H9 (cell line): ENCODE measurements at regions not wholly inside any gene's neighbourhood (a gene's known extent, or its start where the extent isn't known, plus 50 kb on each side); places are given as distances from the start of the nearest gene placed in this dataset.

Experiments
- DNase-seq: peaks from one replicate; pipeline ENCODE4 v3.0.0-alpha.2; 2017
- H2AFZ ChIP-seq: one replicate; pipeline ENCODE4 v1.6.1; 2013; ENCODE audit warnings: mild to moderate bottlenecking, low read length, control low read depth, moderate library complexity
- H2AK5ac ChIP-seq: 2 replicates; pipeline ENCODE4 v1.6.1; 2013; ENCODE audit warnings: low read length, control low read depth, mixed read lengths; ENCODE audit not compliant: insufficient read length
- H2BK120ac ChIP-seq: one replicate; pipeline ENCODE4 v1.6.1; 2013; ENCODE audit warnings: low read depth, mild to moderate bottlenecking, low read length, control low read depth, inconsistent platforms; ENCODE audit not compliant: poor library complexity, severe bottlenecking
- H2BK12ac ChIP-seq: 2 replicates; pipeline ENCODE4 v1.6.1; 2013; ENCODE audit warnings: low read length, control low read depth, mixed read lengths, low read depth; ENCODE audit not compliant: insufficient read length
- H2BK15ac ChIP-seq: 2 replicates; pipeline ENCODE4 v1.6.1; 2013; ENCODE audit warnings: low read depth, low read length, control low read depth
- H2BK20ac ChIP-seq: one replicate; pipeline ENCODE4 v1.6.1; 2013; ENCODE audit warnings: low read depth, mild to moderate bottlenecking, low read length, control low read depth, inconsistent platforms; ENCODE audit not compliant: poor library complexity, severe bottlenecking
- H2BK5ac ChIP-seq: 2 replicates; pipeline ENCODE4 v1.6.1; 2013; ENCODE audit warnings: low read length, control low read depth, mixed read lengths; ENCODE audit not compliant: insufficient read length
- H3K14ac ChIP-seq: 2 replicates; pipeline ENCODE4 v1.6.1; 2013; ENCODE audit warnings: low read length, control low read depth; ENCODE audit not compliant: insufficient read depth
- H3K18ac ChIP-seq: 2 replicates; pipeline ENCODE4 v1.6.1; 2013; ENCODE audit warnings: low read depth, mild to moderate bottlenecking, mixed read lengths, low read length, control low read depth; ENCODE audit not compliant: insufficient read length
- H3K23ac ChIP-seq: 2 replicates; pipeline ENCODE4 v1.6.1; 2013; ENCODE audit warnings: low read length, control low read depth, mixed read lengths, low read depth; ENCODE audit not compliant: insufficient read length
- H3K23me2 ChIP-seq: 2 replicates; pipeline ENCODE4 v1.6.1; 2013; ENCODE audit warnings: low read depth, mild to moderate bottlenecking, mixed read lengths, low read length, control low read depth; ENCODE audit not compliant: insufficient read length, poor library complexity, severe bottlenecking
- H3K27ac ChIP-seq: 2 replicates; pipeline ENCODE4 v1.5.1; 2013; ENCODE audit warnings: low read length, control low read depth, mixed read lengths, low read depth; ENCODE audit not compliant: insufficient read length
- H3K27me3 ChIP-seq: 2 replicates; pipeline ENCODE4 v1.6.1; 2013; ENCODE audit warnings: low read length, control low read depth, inconsistent platforms; ENCODE audit not compliant: insufficient read depth
- H3K4ac ChIP-seq: 2 replicates; pipeline ENCODE4 v1.6.1; 2013; ENCODE audit warnings: low read depth, mild to moderate bottlenecking, control low read depth, inconsistent platforms, low read length, moderate library complexity
- H3K4me1 ChIP-seq: 2 replicates; pipeline ENCODE4 v1.6.1; 2013; ENCODE audit warnings: low read length, control low read depth, inconsistent platforms; ENCODE audit not compliant: insufficient read depth
- H3K4me2 ChIP-seq: 2 replicates; pipeline ENCODE4 v1.6.1; 2013; ENCODE audit warnings: low read length, control low read depth, mixed read lengths; ENCODE audit not compliant: insufficient read length, insufficient read depth
- H3K56ac ChIP-seq: 2 replicates; pipeline ENCODE4 v1.6.1; 2013; ENCODE audit warnings: low read depth, mild to moderate bottlenecking, mixed read lengths, low read length, control low read depth; ENCODE audit not compliant: insufficient read length
- H3K79me1 ChIP-seq: 2 replicates; pipeline ENCODE4 v1.6.1; 2013; ENCODE audit warnings: low read depth, mild to moderate bottlenecking, moderate library complexity, low read length, control low read depth, inconsistent platforms; ENCODE audit not compliant: insufficient read depth, poor library complexity, severe bottlenecking
- H3K79me2 ChIP-seq: 2 replicates; pipeline ENCODE4 v1.6.1; 2013; ENCODE audit warnings: low read length, control low read depth, inconsistent platforms; ENCODE audit not compliant: insufficient read depth
- H3K9ac ChIP-seq: 2 replicates; pipeline ENCODE4 v1.6.1; 2013; ENCODE audit warnings: low read length, control low read depth, mixed read lengths; ENCODE audit not compliant: insufficient read length; ENCODE audit errors: extremely low read depth
- H3K9me3 ChIP-seq: one replicate; pipeline ENCODE4 v1.6.1; 2013; ENCODE audit warnings: low read depth, low read length, inconsistent platforms; ENCODE audit not compliant: control insufficient read depth
- H3T11ph ChIP-seq: one replicate; pipeline ENCODE4 v1.6.1; 2013; ENCODE audit warnings: mild to moderate bottlenecking, low read length, control low read depth, inconsistent platforms
- H4K20me1 ChIP-seq: one replicate; pipeline ENCODE4 v1.6.1; 2013; ENCODE audit not compliant: control insufficient read depth, insufficient read length, insufficient read depth
- H4K5ac ChIP-seq: 2 replicates; pipeline ENCODE4 v1.6.1; 2013; ENCODE audit warnings: low read depth, mild to moderate bottlenecking, mixed read lengths, low read length, control low read depth; ENCODE audit not compliant: insufficient read length
- H4K8ac ChIP-seq: replicated peaks from 2 replicates; pipeline ENCODE4 v1.6.1; 2013; ENCODE audit warnings: low read length, control low read depth, mixed read lengths, low read depth; ENCODE audit not compliant: insufficient read length
- H4K91ac ChIP-seq: 2 replicates; pipeline ENCODE4 v1.6.1; 2013; ENCODE audit warnings: low read depth, mild to moderate bottlenecking, moderate library complexity, mixed read lengths, low read length, control low read depth; ENCODE audit not compliant: insufficient read length
- H3K27ac Mint-ChIP-seq, 3 experiments: 2 replicates in 2 of 3; 3 replicates in 1 of 3; pipeline ENCODE4 v1.8.0; 2020 to 2021; ENCODE audit warnings: mixed read lengths in 3 of 3, mild to moderate bottlenecking in 1 of 3, moderate library complexity in 1 of 3
- H3K27me3 Mint-ChIP-seq: 2 replicates; pipeline ENCODE4 v1.8.0; 2021; ENCODE audit warnings: low read depth, mild to moderate bottlenecking, moderate library complexity, mixed read lengths
- H3K36me3 Mint-ChIP-seq, 3 experiments: 2 replicates in 2 of 3; 3 replicates in 1 of 3; pipeline ENCODE4 v1.8.0; 2020 to 2021; ENCODE audit warnings: low read depth in 3 of 3, mixed read lengths in 3 of 3; ENCODE audit not compliant: insufficient read depth in 1 of 3
- H3K4me1 Mint-ChIP-seq, 2 experiments: 2 replicates each; pipeline ENCODE4 v1.8.0; 2020; ENCODE audit warnings: mixed read lengths in 2 of 2
- H3K4me3 Mint-ChIP-seq, 2 experiments: 2 replicates in 1 of 2; 3 replicates in 1 of 2; pipeline ENCODE4 v1.8.0; 2020 to 2021; ENCODE audit warnings: mild to moderate bottlenecking in 2 of 2, mixed read lengths in 2 of 2, moderate library complexity in 1 of 2
- H3K9me3 Mint-ChIP-seq, 2 experiments: 2 replicates in 1 of 2; 3 replicates in 1 of 2; pipeline ENCODE4 v1.8.0; 2020; ENCODE audit warnings: mild to moderate bottlenecking in 2 of 2, mixed read lengths in 2 of 2, moderate library complexity in 1 of 2
- WGBS: extraction: QIAGEN DNeasy Blood & Tissue Kit; methylation state at CpG from one replicate; pipeline ENCODE4 v1.1.7; 2013; ENCODE audit warnings: missing lambda C conversion rate, low lambda C conversion rate, mixed read lengths; ENCODE audit not compliant: insufficient read length; ENCODE audit errors: extremely low coverage; 5-methylcytosine and 5-hydroxymethylcytosine counted together
- TF ChIP-seq, protein P1 (sequence below): fragments of 200-600 bp; sonication (generic); conservative IDR thresholded peaks from 3 replicates; pipeline ENCODE4 v1.8.0; 2021; ENCODE audit warnings: antibody characterized with exemption, mild to moderate bottlenecking

- WGBS = no CpG with 5 or more reads among the region's 7 CpGs
- peaks cover 59% of the 10 kb centered on the region for H3K27me3 Mint-ChIP-seq
- Histone ChIP-seq H3K18ac (no peak overlapping the region), H2AK5ac (no peak overlapping the region), H4K8ac (no peak overlapping the region), H3K4me1 (no peaks in the 10 kb centered on the region), H3T11ph (no peak overlapping the region), H3K79me1 (no peaks in the 10 kb centered on the region), H4K5ac (no peak overlapping the region), H2BK15ac (no peak overlapping the region), H3K79me2 (no peaks in the 10 kb centered on the region), H3K9ac (no peak overlapping the region), H4K91ac (no peak overlapping the region), H3K27ac (no peak overlapping the region), H2BK20ac (no peak overlapping the region), H3K23ac (no peak overlapping the region), H2BK120ac (no peak overlapping the region), H2BK12ac (no peak overlapping the region), H3K56ac (no peak overlapping the region), H3K4ac (no peak overlapping the region), H2BK5ac (no peak overlapping the region), H3K14ac (no peak overlapping the region), H3K9me3 (no peaks in the 10 kb centered on the region), H2AFZ (no peak overlapping the region), H3K23me2 (no peaks in the 10 kb centered on the region), H4K20me1 (no peaks in the 10 kb centered on the region), H3K4me2 (no peak overlapping the region), H3K27me3 (no peaks in the 10 kb centered on the region)
- peaks cover 0 to 2% of the 10 kb centered on the region in 2 experiments; a peak in 1 of 4 replicates for H3K4me1 Mint-ChIP-seq
- no peak overlapping the region for H3K27ac Mint-ChIP-seq
- no peak overlapping the region for H3K4me3 Mint-ChIP-seq
- peak; percentile 57 for DNase-seq
- H3K36me3 Mint-ChIP-seq = no peaks in the 10 kb centered on the region; a peak in 1 of 7 replicates
- TF ChIP-seq, protein P1, sequence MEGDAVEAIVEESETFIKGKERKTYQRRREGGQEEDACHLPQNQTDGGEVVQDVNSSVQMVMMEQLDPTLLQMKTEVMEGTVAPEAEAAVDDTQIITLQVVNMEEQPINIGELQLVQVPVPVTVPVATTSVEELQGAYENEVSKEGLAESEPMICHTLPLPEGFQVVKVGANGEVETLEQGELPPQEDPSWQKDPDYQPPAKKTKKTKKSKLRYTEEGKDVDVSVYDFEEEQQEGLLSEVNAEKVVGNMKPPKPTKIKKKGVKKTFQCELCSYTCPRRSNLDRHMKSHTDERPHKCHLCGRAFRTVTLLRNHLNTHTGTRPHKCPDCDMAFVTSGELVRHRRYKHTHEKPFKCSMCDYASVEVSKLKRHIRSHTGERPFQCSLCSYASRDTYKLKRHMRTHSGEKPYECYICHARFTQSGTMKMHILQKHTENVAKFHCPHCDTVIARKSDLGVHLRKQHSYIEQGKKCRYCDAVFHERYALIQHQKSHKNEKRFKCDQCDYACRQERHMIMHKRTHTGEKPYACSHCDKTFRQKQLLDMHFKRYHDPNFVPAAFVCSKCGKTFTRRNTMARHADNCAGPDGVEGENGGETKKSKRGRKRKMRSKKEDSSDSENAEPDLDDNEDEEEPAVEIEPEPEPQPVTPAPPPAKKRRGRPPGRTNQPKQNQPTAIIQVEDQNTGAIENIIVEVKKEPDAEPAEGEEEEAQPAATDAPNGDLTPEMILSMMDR = peak; percentile 53
- no peaks in the 10 kb centered on the region; a peak in 2 of 5 replicates for H3K9me3 Mint-ChIP-seq
Measured at GRCh38 chr2:121044412-121044811, 240.6 kb downstream of the TFCP2L1 start.
